ENCODE measurements at regions not wholly inside any gene's neighbourhood (a gene's known extent, or its start where the extent isn't known, plus 50 kb on each side); places are given as distances from the start of the nearest gene placed in this dataset.
"Not testable (repeated sequence)": the region's sequence is repeated elsewhere in the genome, so short reads cannot be mapped to it uniquely, and the experiment has no call there.

DNA sequence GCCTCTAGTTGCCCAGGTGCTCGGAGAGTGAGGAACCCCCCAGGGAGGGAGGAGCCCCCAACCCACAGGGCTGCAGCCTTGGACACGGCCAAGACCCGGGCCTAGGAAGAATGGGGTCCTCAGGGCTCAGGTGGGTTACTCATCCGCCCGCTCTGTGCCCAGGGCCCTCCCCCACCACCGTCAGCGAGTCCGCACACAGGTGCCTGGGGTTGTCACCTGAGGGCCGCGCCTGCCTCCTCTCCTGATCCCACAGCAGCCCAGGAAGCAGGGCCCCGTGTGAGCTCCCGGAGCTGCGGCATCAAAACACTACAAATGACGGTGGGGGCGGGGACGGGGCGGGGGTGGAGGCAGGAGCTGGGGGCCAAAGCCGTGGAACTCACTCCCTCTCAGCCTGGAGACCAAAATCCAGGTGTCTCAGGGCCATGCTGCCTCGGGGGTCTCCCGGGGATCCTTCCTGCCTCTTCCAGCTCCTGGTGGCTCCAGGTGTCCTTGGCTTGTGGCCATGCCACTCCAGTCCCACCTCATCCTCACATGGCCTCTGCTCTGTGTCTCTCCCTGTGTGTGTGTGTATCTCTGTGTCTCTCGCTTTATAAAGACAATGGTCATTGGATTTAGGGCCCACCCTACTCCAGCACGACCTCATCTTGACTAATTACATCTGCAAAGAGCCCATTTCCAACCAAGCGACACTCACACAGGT is 172.7 kb downstream of the NPIPB11 start:
- H3K4me3 ChIP-seq; H4K20me1 ChIP-seq (replicated peaks; ENCODE audit: control insufficient read depth, insufficient read depth, low read length); in situ Hi-C loops (cut with MboI); BruUV-seq (replicated peaks); intact Hi-C loops (cut with micrococcal nuclease); DNase-seq (ENCODE audit: extremely low read depth in 1 of 4, low spot score in 3 of 4); H3K9me3 ChIP-seq (replicated peaks; ENCODE audit: control insufficient read depth, insufficient read depth, low read depth, low read length); H3K9me1 ChIP-seq (ENCODE audit: control insufficient read depth, insufficient read depth, low read length); POLR2A ChIA-PET; H3K4me2 ChIP-seq (ENCODE audit: insufficient read depth, low read length); H2AFZ ChIP-seq (ENCODE audit: low read depth, low read length); H3K9ac ChIP-seq (ENCODE audit: insufficient read depth in 1 of 2, low read depth in 2 of 2, low read length in 2 of 2); H3K79me2 ChIP-seq (ENCODE audit: control insufficient read depth, insufficient read depth, low read length); CTCF ChIA-PET (ENCODE audit: low intra/inter-chr PET ratio); ATAC-seq; H3K27ac ChIP-seq (ENCODE audit: extremely low read depth, low read depth, low read length); FAIRE-seq; H3K36me3 ChIP-seq (ENCODE audit: control insufficient read depth, insufficient read depth, low read length): not testable (repeated sequence)
- Histone ChIP-seq H3K4me1 (replicated peaks in 1 of 2; ENCODE audit: control insufficient read depth in 2 of 2, insufficient read depth in 2 of 2, low read length in 2 of 2) (peaks cover 0 to 18% of the 10 kb centered on the region in 2 experiments; a peak in 2 of 5 replicates), H3K27me3 (ENCODE audit: control insufficient read depth in 2 of 2, insufficient read depth in 2 of 2, low read length in 2 of 2) (peaks cover 0 to 57% of the 10 kb centered on the region in 2 experiments; a peak in 4 of 5 replicates)
- WGBS (ENCODE audit: insufficient coverage, low coverage, missing lambda C conversion rate) = 24% methylated on average over 14 of the region's 23 CpGs

- Histone ChIP-seq H4K20me1 (replicated peaks; ENCODE audit: control insufficient read depth, insufficient read depth, low read length) (no peaks in the 10 kb centered on the region), H3K4me3 (no peak overlapping the region), H2AFZ (ENCODE audit: low read depth, low read length) (no peak overlapping the region), H3K4me2 (ENCODE audit: insufficient read depth, low read length) (no peak overlapping the region), H3K9me3 (replicated peaks; ENCODE audit: control insufficient read depth, insufficient read depth, low read depth, low read length) (no peaks in the 10 kb centered on the region), H3K9me1 (ENCODE audit: control insufficient read depth, insufficient read depth, low read length) (no peaks in the 10 kb centered on the region), H3K9ac (ENCODE audit: insufficient read depth in 1 of 2, low read depth in 2 of 2, low read length in 2 of 2) (no peak overlapping the region), H3K36me3 (ENCODE audit: control insufficient read depth, insufficient read depth, low read length) (no peaks in the 10 kb centered on the region), H3K79me2 (ENCODE audit: control insufficient read depth, insufficient read depth, low read length) (no peaks in the 10 kb centered on the region), H3K27ac (ENCODE audit: extremely low read depth, low read depth, low read length) (no peak overlapping the region), H3K4me1 (replicated peaks in 1 of 2; ENCODE audit: control insufficient read depth in 2 of 2, insufficient read depth in 2 of 2, low read length in 2 of 2) (peaks cover 0 to 18% of the 10 kb centered on the region in 2 experiments; a peak in 2 of 5 replicates), H3K27me3 (ENCODE audit: control insufficient read depth in 2 of 2, insufficient read depth in 2 of 2, low read length in 2 of 2) (peaks cover 0 to 57% of the 10 kb centered on the region in 2 experiments; a peak in 4 of 5 replicates)
- CTCF ChIA-PET (ENCODE audit: low intra/inter-chr PET ratio) = no interaction called here
- WGBS (ENCODE audit: insufficient coverage, low coverage, missing lambda C conversion rate) = 10% methylated on average over 19 of the region's 30 CpGs
- intact Hi-C loops (cut with micrococcal nuclease) (no loop called here), in situ Hi-C loops (cut with MboI) (no loop called here)
- FAIRE-seq (no peak), DNase-seq (ENCODE audit: extremely low read depth in 1 of 4, low spot score in 3 of 4) (no peak), ATAC-seq (no peak)
- TF ChIP-seq, protein P1, sequence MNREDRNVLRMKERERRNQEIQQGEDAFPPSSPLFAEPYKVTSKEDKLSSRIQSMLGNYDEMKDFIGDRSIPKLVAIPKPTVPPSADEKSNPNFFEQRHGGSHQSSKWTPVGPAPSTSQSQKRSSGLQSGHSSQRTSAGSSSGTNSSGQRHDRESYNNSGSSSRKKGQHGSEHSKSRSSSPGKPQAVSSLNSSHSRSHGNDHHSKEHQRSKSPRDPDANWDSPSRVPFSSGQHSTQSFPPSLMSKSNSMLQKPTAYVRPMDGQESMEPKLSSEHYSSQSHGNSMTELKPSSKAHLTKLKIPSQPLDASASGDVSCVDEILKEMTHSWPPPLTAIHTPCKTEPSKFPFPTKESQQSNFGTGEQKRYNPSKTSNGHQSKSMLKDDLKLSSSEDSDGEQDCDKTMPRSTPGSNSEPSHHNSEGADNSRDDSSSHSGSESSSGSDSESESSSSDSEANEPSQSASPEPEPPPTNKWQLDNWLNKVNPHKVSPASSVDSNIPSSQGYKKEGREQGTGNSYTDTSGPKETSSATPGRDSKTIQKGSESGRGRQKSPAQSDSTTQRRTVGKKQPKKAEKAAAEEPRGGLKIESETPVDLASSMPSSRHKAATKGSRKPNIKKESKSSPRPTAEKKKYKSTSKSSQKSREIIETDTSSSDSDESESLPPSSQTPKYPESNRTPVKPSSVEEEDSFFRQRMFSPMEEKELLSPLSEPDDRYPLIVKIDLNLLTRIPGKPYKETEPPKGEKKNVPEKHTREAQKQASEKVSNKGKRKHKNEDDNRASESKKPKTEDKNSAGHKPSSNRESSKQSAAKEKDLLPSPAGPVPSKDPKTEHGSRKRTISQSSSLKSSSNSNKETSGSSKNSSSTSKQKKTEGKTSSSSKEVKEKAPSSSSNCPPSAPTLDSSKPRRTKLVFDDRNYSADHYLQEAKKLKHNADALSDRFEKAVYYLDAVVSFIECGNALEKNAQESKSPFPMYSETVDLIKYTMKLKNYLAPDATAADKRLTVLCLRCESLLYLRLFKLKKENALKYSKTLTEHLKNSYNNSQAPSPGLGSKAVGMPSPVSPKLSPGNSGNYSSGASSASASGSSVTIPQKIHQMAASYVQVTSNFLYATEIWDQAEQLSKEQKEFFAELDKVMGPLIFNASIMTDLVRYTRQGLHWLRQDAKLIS (CRISPR knock-in tag; IDR thresholded peaks at IDR 0.05) = no peak
- no peak for TF ChIP-seq SMARCA4 (IDR thresholded peaks at IDR 0.05)
- TF ChIP-seq NCOA1 (IDR thresholded peaks at IDR 0.05; ENCODE audit: low read depth) = no peak
- TF ChIP-seq NRF1 (conservative IDR thresholded peaks at IDR 0.05 in 1 of 2, IDR thresholded peaks at IDR 0.05 in 1 of 2) = no peak
- no peak for TF ChIP-seq NCOA6 (IDR thresholded peaks at IDR 0.05)
- no peak for TF ChIP-seq MYC (IDR thresholded peaks at IDR 0.05; ENCODE audit: low read depth, low read length)
- no peak for TF ChIP-seq MYC (CRISPR knock-in tag; IDR thresholded peaks at IDR 0.05; ENCODE audit: borderline replicate concordance, low read depth)
- BruUV-seq (replicated peaks) = no TSS peak
- POLR2A ChIA-PET = no interaction called here
Measured at GRCh38 chr16:29232811-29233704, 173.5 kb downstream of the NPIPB11 start.

Data from K562 (cell line).